HG03135 (cell line): ENCODE measurements at regions not wholly inside any gene's neighbourhood (a gene's known extent, or its start where the extent isn't known, plus 50 kb on each side); places are given as distances from the start of the nearest gene placed in this dataset.

Source experiments
- ATAC-seq: cut with Tn5 transposase; IDR thresholded peaks from one replicate; pipeline ENCODE4 v1.9.1; 2021; ENCODE audit warnings: mild to moderate bottlenecking, moderate library complexity; ENCODE audit not compliant: unreplicated experiment

DNA sequence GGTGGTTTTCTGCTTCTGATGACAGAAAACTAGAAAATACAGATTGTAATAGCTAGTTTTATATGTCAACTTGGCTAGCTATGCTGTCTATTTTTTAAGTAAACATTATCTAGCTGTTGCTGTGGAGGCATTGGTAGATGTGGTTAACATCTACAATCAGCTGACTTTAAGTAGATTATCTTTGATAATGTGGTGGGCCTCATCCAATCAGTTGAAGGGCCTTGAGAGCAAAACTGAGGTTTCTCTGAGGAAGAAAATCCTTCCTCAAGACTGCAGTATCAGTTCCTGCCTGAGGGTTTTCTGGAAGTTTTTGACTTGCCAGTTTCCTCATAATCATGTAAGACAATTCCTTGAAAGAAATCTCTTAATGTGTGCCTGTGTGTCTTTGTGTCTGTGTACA lies 75.9 kb upstream of the SPHKAP start:
- ATAC-seq, result no peak

GRCh38 chr2:228253752-228254151 lies 72.3 kb upstream of the SPHKAP start:
- ATAC-seq, result no peak

- ATAC-seq, result no peak
These were observed 65.8 kb upstream of the SPHKAP start for GRCh38 chr2:228247335-228247734.

DNA sequence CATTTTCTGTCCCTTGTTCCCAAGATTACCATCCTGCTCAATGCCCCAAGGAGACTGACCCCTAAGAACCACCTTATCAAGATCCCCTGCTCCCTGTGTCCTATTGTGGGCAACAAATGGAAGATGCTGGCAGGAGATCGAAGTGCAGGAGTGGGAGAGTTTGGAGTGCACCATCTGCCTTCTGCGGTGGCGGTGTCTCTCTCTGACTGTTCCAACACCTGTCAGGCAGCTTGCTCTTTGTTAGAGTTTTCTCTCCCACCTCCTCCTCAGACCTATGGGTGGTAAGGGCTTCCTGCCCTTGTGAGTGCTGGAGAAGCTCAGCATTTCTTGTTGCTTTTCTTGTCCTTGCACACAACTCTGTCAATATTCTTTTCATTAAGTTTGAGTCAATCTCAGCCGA lies 64.1 kb upstream of the SPHKAP start:
- no peak for ATAC-seq

DNA sequence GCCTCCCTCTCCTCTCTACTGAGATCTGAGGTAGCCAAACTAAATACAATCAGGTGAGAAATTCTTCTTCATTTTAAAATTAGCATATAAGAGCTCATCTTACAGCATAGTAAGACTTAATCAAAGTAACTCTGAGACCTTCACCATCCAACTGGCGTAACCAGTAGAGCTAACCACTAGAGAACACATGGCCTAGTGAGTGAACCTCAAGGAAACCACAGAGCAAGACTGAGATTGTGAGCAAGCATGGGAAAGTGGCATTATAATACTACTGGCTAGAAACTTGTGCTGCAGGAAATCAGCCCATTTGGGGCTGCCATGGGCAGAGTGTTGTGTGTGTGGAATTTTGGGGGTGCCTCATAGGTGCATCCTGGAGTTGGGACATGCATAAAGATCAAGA lies 61.1 kb upstream of the SPHKAP start:
- ATAC-seq, result no peak

- ATAC-seq, result no peak
These were observed 58.5 kb upstream of the SPHKAP start for GRCh38 chr2:228239907-228240561.

DNA sequence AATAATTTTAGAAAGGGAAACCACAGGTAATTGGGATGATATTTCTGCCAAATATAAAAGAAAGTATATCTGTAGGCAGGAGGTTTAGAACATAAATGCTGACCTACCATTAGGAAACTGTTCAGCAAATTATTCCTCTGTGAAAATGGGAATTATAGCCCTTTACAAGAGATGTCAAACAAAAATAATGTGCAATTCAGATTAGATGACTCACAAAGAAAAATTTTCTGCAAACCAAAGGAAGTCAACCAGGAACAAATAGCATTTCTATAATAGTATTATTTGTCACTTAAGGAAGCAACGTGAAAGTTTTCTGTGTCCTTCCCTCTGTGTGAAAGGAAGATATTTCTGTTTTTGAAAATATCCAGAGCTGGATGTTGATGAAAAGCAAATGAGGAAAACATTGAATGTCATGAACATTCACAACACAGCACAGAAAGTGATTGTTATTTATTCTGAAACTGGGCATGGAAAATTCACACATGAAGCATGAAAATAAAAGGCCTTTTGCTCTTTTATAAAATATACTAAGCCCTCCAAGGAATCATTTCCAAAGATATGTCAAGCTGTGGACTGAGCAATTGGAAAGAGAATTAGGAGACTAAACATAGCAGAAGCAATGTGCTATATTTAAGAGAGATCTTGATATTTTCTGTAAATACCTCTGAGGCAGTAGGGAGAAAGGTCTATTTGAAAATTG lies 57.9 kb upstream of the SPHKAP start:
- no peak for ATAC-seq
